ENCODE measurements at regions not wholly inside any gene's neighbourhood (a gene's known extent, or its start where the extent isn't known, plus 50 kb on each side); places are given as distances from the start of the nearest gene placed in this dataset.
A peak's percentile ranks its signal among the peaks of the same experiment; 100 is the strongest.

- peaks cover 12% of the 10 kb centered on the region for H3K9me3 Mint-ChIP-seq
- no peak overlapping the region for H3K9ac ChIP-seq (ENCODE audit: extremely low read depth, low read length, poor library complexity, severe bottlenecking)
- WGBS, 2 experiments (ENCODE audit: insufficient coverage in 1 of 2, insufficient read length in 1 of 2), result 62% methylated on average over 2 of the region's 2 CpGs; no CpG with 5 or more reads in 1 of the 2 experiments
- H3K4me3 ChIP-seq (ENCODE audit: low read length), result no peak overlapping the region
- no peaks in the 10 kb centered on the region for H3K36me3 Mint-ChIP-seq (ENCODE audit: low read depth)
- H3K27me3 Mint-ChIP-seq (ENCODE audit: insufficient read depth), result no peaks in the 10 kb centered on the region
- H3K36me3 ChIP-seq (ENCODE audit: control insufficient read depth, insufficient read depth, low read length), result no peaks in the 10 kb centered on the region
- peak overlapping the region; percentile 30 for H3K27ac Mint-ChIP-seq
- H3K9me3 ChIP-seq (ENCODE audit: control insufficient read depth, low read length), result peaks cover 7% of the 10 kb centered on the region
- H3K27me3 ChIP-seq (ENCODE audit: control insufficient read depth, insufficient read depth, low read length, poor library complexity, severe bottlenecking), result no peaks in the 10 kb centered on the region
- no peak overlapping the region for H3K4me3 Mint-ChIP-seq
- H3K4me1 Mint-ChIP-seq, result no peaks in the 10 kb centered on the region
- no peak overlapping the region for H3K27ac ChIP-seq (ENCODE audit: low read depth, low read length)
- TF ChIP-seq CTCF (conservative IDR thresholded peaks at IDR 0.05), result no peak
- no peaks in the 10 kb centered on the region for H3K4me1 ChIP-seq (ENCODE audit: control insufficient read depth, insufficient read depth, low read length)
- no peak for DNase-seq
Observed at GRCh38 chr7:85928500-85928899, 715.2 kb upstream of the GRM3 start.

GRCh38 chr7:85927226-85927625 is 716.5 kb upstream of the GRM3 start:
- no peak for DNase-seq
- Mint-ChIP-seq H3K27ac (no peak overlapping the region), H3K27me3 (ENCODE audit: insufficient read depth) (no peaks in the 10 kb centered on the region), H3K9me3 (peaks cover 6% of the 10 kb centered on the region), H3K4me3 (no peak overlapping the region), H3K36me3 (ENCODE audit: low read depth) (no peaks in the 10 kb centered on the region), H3K4me1 (no peaks in the 10 kb centered on the region)
- H3K9ac ChIP-seq (ENCODE audit: extremely low read depth, low read length, poor library complexity, severe bottlenecking), result no peak overlapping the region
- H3K36me3 ChIP-seq (ENCODE audit: control insufficient read depth, insufficient read depth, low read length), result no peaks in the 10 kb centered on the region
- H3K4me3 ChIP-seq (ENCODE audit: low read length), result no peak overlapping the region
- WGBS, 2 experiments (ENCODE audit: insufficient coverage in 1 of 2, insufficient read length in 1 of 2), result 89 to 95% methylated on average over 2 to 3 of the region's 3 CpGs
- peaks cover 4% of the 10 kb centered on the region for H3K9me3 ChIP-seq (ENCODE audit: control insufficient read depth, low read length)
- no peak for TF ChIP-seq CTCF (conservative IDR thresholded peaks at IDR 0.05)
- H3K27ac ChIP-seq (ENCODE audit: low read depth, low read length), result no peak overlapping the region
- no peaks in the 10 kb centered on the region for H3K4me1 ChIP-seq (ENCODE audit: control insufficient read depth, insufficient read depth, low read length)
- no peaks in the 10 kb centered on the region for H3K27me3 ChIP-seq (ENCODE audit: control insufficient read depth, insufficient read depth, low read length, poor library complexity, severe bottlenecking)

GRCh38 chr7:85924062-85924461 is 719.6 kb upstream of the GRM3 start:
- no peak overlapping the region for H3K9ac ChIP-seq (ENCODE audit: extremely low read depth, low read length, poor library complexity, severe bottlenecking)
- WGBS, 2 experiments (ENCODE audit: insufficient coverage in 1 of 2, insufficient read length in 1 of 2), result 95 to 100% methylated on average over 1 to 2 of the region's 2 CpGs
- H3K27me3 Mint-ChIP-seq (ENCODE audit: insufficient read depth), result no peaks in the 10 kb centered on the region
- H3K4me1 ChIP-seq (ENCODE audit: control insufficient read depth, insufficient read depth, low read length), result no peaks in the 10 kb centered on the region
- H3K27ac Mint-ChIP-seq, result no peak overlapping the region
- H3K4me3 ChIP-seq (ENCODE audit: low read length), result no peak overlapping the region
- no peak overlapping the region for H3K4me3 Mint-ChIP-seq
- no peaks in the 10 kb centered on the region for H3K36me3 Mint-ChIP-seq (ENCODE audit: low read depth)
- no peaks in the 10 kb centered on the region for H3K27me3 ChIP-seq (ENCODE audit: control insufficient read depth, insufficient read depth, low read length, poor library complexity, severe bottlenecking)
- no peaks in the 10 kb centered on the region for H3K36me3 ChIP-seq (ENCODE audit: control insufficient read depth, insufficient read depth, low read length)
- DNase-seq, result no peak
- TF ChIP-seq CTCF (conservative IDR thresholded peaks at IDR 0.05), result no peak
- H3K9me3 Mint-ChIP-seq, result no peaks in the 10 kb centered on the region
- no peak overlapping the region for H3K27ac ChIP-seq (ENCODE audit: low read depth, low read length)
- H3K9me3 ChIP-seq (ENCODE audit: control insufficient read depth, low read length), result no peaks in the 10 kb centered on the region
- H3K4me1 Mint-ChIP-seq, result no peaks in the 10 kb centered on the region
